NAMALWA (cell line): ENCODE measurements at regions not wholly inside any gene's neighbourhood (a gene's known extent, or its start where the extent isn't known, plus 50 kb on each side); places are given as distances from the start of the nearest gene placed in this dataset.

Experiments used
- DNase-seq: peaks from one replicate; pipeline ENCODE4 v3.0.0-alpha.2; 2015; ENCODE audit warnings: low spot score

DNA sequence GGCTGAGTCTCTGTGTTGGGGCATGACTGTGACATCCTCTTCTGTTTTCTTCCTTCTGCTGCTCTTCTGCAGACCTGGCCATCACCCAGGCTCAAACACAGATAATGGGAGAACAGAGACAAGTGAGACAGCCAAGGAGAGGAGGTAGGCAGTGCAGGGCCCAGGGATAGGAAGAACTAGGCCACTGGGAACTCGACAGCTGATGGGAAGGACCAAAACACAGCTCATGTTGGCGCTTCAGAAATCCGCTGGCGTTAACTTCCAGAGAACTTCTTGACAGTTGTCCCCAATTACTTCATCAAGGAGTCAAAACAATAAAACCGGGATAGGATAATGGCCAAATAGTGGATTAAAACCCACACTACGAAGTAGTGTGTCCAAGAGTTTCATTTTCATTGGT lies 97.0 kb upstream of the PALS2 start:
- DNase-seq = no peak

DNA sequence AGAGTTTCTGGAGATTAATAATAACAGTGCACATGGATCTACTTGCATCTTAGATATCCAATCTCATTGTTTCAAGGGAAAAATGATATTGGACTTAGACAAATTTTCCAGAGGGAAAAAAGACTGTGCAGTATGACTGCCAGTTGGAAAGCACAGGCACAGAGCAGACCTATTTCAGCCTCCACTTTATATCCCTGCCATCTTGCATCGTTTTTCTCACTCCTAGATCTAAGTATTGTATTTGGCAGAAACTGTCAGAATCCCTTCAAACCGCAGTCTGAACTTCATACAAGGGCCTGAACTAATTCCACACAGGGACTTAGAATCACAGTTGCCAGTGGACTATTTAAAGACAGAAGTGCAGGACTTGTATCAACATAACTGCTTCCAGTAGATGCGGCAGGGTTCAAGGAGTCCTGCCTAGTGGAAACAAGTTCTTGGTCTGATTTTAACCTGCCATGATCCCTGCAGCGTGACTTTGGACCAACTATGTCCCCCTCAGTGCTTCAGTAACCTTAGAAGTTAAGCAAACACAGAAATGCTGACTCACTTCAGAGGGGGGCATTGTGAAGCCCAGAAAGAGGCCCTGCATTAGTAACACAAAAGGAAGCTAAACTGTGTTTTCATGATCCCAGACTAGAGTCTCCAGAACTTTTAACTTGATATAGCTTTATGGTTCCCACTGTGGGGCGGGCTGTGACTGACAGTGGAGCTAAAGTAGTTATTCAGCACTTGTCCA lies 95.7 kb upstream of the PALS2 start:
- no peak for DNase-seq

DNA sequence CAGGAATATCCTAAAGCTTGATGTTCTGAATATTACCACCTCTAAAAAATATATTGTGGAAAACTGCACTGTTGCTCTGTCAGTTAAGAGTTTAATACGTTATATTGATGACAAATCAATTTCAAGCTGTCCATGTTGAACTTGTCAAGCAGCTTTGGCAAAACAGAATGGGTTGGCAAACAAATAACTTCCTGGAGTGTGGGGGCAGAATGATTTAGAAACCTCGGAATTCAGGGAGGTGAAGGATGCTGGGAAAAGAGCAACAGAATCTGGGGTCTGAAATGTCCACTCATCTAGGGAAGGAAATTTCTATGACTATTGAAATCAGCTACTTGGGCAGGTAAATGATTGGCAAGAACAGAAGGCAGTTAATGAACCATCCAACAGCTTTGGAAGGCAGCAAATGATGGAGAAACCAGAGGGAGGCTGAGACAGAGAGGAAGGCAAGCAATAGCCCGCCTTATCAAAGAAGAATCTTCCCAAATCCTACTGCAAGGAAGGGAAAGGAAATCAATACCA lies 95.1 kb upstream of the PALS2 start:
- DNase-seq = no peak

DNA sequence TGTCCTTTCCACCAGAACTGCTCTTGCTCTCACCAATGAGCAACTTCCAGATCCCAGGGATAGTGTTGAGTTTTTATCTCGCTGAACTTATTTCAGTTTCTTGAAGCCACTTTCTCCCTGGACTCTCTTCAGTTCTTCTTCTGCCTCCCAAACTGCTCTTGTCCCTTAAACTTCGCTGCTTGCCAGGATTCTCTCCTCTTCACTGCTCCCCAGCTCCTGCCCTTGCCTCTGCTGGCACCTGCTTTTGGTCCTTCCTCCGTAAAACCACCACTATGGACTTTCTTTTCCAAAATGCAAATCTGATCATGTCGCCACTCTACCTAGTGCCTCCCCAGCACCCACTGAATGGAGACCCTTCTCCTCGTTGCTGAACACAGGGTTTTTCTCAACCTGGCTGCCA lies 92.8 kb upstream of the PALS2 start:
- no peak for DNase-seq

DNA sequence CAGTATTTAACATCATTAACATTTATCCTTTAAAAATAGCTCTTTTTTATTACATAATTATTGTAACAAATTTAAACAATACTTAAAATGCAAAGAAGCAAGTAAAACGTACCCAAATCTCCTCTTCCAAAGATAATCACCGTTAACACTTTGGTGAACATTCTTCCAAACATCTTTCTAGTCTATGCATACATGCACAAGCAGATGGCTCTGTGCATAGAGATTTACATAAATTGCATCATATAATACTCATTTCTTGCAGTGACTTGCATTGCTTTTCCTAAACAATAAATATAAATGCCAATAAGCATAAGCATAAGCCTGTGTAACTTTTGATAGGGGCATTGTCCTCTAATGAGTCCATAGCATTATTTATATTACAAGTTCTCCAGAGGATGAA lies 89.4 kb upstream of the PALS2 start:
- no peak for DNase-seq

DNA sequence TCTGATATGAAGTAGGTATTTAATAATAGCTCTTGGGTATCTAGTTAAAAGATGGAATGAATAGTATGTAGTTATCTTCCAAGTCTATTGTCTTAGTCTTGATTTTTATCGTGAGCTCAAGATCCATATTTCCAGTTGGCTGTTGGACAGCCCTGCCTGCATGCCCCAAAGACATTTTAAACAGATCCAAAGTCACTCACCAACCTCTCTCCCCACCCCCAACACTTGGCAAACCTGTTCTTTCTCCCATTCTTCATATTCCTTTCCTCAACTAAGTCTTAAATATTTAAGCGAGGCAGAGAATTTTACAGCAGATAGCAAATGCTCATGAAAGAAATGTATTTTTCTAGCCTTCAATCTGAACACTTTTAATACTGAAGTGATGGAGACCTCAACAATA lies 80.7 kb upstream of the PALS2 start:
- no peak for DNase-seq

DNA sequence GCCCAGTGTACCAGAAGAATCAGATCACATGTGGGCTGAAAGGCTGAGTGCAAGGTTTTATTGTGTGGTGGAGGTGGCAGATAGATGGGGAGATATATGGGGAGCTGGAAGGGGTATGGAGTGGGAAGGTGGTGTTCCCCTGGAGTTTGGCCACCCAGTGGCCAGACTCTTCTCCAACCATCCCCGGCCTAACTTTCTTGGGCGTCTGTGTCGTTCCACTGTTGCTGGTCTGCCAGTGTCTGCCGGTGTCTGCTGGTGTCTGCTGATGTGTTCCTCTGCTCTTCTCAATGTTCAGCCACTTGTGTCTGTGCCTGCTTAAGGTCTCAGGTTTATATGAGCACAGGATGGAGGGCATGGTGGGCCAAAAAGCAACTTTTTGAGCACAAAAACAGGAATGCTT lies 78.4 kb upstream of the PALS2 start:
- DNase-seq = no peak

DNA sequence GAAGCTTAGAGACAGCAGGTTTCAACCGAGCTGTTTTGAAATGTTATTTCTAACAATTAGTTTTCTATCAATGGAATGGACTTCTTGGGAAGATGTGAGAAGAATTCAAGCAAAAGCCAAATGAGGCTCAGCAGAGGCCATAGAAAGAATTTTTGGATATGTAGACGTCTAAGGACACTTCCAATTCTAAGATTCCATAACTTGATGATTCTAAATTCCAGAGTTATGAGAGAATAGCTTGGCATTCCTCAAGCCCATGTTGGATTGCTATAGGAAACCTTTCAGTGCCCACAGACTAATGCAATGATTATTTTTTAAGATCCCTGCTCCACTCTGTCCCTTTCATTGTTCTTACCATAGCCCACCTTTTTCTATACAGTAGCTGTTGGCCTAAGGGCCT lies 77.2 kb upstream of the PALS2 start:
- DNase-seq = no peak

DNA sequence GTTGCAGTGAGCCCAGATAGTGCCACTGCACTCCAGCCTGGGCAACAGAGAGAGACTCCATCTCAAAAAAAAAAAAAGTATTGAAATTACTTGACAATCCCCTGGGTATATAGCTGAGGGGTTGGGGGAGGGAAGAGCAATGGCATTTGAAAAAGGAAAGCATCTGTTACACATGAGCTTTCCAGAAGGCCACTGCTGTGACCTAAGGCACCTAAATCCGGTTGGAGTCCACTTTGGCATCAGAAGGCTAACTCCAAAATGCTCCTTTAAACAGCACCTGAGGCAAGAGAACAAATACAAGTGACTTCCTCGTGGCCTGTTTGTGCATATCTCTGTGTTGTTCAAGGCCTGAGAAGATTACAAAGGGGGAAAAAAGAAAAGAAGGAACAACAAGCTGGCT lies 74.8 kb upstream of the PALS2 start:
- no peak for DNase-seq

DNA sequence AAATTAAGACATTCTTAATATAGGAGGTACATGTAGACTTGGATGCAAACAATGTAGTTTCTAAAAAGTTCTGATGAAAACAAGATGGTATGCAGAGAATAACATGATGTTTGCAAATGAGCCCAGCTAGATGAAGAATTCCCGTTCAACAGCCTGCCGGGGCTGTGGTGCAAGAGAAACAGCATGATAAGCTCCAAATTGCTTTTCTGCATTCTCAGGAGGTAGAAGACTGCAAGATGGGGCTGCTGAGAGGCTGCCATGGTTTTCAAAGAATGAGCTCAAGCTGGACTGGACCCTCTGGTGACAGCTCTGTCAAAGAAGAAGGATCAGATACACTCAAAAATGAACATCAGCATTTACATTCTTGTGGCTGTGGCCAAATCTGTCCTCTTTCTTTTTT lies 73.4 kb upstream of the PALS2 start:
- DNase-seq = no peak

DNA sequence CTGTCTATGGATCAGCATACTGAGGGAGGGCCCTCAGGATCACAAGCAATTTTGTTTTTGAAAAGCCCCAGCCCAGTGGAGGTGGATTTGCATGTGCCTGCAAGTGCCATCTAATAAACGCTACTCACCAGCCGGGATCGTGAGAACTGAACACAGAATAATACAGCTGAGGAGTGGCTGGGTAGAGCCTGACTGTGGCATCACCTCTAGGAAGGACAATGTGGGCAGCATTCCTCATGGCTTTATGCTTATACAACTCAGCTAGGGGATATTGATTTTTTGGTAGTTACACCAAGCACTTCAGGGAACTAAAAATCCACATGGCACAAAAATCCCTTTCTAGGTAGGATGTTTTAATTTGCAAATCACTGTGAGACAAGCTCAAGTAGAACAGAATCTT lies 72.7 kb upstream of the PALS2 start:
- DNase-seq = no peak

DNA sequence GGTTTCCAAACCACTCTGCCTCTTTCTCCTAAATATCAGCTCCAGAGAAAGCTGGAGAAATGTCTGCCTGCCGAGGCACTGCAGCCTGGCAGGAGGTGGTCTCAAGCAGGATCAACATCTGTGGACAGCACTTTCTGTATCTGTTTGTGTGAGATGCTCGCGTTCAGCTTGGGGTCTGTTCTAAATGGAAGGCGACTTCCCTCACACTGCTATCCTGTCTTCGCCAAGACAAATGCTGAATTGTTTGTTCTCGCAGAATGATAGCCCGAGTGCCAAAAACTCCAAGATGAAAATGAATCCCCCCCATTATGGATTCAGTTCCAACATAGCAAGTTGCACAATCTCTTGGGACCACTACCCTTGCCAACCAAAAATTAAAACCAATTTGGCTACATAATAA lies 72.2 kb upstream of the PALS2 start:
- no peak for DNase-seq

DNA sequence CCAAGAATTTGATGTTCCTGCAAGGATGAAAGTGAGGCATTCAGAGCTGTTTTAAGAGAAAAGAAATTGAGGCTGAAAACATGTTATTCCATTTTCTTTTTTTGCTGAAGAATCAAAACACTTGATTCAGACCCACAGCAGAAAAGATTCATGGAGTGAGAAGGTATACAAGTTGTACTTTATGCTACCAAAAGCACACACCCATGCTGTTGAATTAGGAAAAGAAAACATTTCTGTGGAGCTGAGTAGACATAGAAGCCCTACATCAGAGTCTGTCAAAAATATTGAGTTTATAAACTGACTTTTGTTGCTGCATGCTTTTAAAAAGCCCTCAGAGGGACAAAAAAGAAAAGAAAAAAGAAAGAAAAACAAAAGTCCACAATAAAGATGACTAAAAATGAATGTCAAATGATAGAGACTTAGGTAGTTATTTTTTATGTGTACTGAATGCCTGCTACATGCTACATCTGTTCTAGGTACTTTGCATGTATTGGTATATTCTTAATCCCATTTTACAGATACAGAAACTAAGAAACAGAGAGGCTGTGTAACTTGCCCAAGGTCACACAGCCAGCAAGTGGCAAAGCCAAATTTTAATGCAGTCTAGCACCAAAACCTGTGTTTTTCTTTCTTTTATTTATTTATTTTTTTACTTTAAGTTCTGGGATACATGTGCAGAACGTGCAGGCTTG lies 71.7 kb upstream of the PALS2 start:
- no peak for DNase-seq

DNA sequence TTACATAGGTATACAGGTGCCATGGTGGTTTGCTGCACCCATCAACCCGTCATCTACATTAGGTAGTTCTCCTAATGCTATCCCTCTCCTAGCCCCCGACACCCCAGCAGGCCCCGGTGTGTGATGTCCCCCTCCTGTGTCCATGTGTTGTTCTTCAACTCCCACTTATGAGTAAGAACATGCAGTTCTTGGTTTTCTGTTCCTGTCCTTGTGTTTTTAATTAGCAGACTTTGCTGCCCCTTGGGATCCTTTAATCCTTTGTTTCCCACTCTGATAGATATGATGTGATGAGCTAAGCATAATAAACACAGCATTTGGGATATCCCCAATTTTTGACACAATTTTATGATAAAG lies 71.1 kb upstream of the PALS2 start:
- no peak for DNase-seq

DNA sequence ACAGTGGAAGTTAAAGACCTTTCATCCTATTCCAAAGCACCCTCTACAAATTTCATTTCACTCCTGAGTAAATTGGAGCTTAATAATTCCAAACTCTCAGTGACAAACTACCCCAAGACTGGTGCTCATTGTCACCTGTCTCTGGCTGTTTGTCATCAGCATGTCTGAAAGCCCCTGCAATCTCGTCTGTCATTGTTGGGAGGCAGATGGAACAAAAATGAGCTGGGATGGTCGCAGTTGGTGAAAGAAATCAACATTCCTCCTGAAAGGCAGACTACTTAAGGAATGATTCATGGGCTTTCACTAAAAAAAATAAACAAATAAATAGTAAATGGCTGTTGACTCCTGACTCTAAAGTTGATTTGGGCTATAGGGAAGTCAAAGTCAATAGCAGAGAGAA lies 69.7 kb upstream of the PALS2 start:
- DNase-seq = no peak

DNA sequence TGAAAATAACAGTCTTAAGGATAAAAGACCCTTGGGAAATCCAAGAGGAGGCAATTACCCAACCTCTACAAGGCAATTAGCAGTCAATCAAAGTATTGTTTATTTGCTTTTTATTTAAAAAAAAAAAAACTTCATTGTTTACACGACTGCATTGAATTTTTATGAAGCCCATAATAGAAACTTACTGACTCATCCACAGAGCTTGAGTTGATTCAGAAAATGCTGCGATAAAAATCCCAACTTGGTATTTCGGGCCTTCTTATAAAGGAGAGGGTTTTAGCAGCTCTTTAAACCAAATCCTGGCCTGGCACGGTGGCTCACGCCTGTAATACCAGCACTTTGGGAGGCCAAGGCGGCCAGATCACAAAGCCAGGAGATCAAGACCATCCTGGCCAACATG lies 69.2 kb upstream of the PALS2 start:
- no peak for DNase-seq

DNA sequence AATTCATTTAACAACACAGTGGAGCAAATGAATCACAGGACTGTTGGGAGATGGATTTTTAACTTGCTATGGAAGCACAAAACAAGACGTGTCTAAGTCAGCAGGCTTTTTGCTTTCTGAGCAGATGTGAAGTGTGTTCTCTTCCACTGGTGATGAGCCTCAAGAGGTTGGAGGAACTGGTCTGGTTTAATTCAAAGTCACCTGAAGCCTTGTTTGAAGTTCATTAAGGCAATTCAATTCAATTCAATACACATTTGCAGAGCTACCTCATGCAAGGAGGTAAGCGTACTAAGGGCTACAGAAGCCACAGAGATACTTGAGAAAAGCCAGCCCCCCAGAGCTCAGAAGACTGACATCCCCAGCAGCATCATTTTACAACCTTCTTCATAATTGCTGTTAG lies 68.4 kb upstream of the PALS2 start:
- DNase-seq = no peak

DNA sequence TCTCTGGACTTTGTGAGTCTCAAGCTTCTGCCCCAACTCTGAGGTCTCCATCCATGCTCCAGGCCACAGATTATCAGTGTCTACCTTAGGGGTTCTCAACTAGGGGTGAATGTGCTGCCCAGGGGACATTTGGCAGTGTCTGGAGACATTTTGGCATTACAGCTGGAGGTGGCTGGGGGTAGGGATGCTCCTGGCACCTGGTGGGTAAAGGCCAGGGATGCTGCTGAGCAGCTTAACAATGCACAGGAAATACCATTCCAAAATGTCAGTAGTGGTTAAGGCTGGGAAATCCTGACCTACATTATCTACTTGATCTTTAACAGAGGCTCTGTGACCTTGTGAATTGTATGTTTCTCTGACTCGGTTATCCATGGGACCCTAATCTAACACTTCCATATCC lies 67.3 kb upstream of the PALS2 start:
- no peak for DNase-seq

DNA sequence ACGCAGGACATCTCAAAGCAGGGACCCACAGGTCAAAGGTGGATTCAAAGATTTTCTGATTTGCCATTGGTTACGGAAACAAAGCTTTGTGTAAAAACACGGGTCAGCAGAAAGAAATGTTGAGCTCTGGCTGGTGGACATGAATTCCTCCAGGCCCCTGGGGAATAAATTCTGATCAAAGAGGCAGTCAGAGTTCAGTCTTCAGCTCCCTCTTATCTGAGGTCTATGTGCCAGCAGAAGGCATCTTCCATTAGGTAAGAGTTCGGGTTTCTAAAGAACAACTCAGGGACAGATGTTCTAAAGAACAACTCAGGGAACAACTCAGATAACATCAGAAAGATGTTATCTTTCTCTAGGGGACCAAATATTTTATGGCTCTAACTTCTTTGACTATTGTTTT lies 64.9 kb upstream of the PALS2 start:
- DNase-seq = no peak

DNA sequence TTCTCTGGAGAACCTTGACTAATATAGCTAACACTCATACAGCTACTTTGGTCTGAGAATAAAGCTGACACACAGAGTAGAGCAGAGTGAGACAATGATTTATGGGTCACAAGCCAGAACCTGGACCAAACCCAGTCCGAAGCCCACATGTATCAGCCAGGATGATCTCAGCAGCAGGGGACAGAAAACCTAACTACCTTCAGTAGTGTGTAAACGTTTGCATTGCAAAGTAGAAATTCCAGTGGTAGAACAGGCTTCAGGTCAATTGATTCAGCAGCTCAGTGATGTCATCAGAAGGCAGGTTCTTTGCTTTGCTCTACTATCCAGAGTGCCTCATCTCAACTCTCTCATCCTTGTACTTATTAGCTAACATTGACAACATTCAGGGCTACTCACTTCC lies 62.5 kb upstream of the PALS2 start:
- no peak for DNase-seq

DNA sequence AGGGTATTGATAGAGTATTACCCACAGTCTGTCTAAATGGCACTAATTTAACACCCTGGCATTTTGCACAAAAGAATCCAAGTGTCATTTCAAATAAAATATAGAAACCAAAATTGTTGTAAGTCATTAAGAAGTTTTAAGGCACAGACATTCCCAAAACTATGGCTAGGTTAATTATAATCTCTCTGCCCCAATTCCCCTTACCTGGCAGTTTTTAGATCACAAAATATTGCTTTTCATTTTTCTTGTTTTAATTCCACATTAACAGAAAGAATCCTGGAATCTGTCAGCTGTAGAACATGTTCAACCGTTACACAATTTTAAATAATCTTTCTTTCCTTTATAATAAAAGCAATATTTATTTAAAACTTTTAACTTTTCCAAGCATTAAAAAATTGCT lies 56.1 kb upstream of the PALS2 start:
- no peak for DNase-seq

DNA sequence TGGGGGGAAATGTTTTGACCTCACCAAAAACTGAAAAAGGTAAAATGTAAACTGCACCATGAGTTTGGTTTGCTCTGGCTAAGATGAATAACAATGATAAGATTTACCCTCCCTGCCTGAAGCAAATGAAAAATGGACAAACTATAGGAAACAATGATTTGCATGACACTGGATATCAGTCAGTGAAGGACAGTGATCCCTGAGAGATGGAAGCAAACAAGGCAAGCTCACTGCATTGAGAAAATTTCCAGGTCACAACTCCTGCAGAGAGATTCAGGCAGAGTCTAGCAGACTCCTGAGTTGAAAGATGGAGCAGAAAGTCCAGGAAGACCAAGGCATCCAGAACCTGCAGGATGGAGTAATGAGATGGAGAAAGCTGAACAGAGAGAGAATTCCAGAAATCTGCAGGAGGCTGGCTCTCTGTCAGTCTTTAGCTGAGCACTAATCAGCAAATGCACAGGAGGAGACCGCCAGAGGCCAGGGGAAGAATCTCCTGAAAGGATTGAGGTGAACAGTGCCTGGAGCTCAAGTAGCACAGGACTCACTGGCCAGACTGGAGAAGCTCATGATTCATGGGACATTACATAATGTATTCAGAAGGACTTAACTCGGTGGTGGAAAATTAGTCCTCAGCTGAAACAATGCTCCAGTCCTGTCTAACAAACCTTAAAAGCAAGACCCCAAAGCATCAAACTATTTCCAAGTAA lies 51.2 kb upstream of the PALS2 start:
- no peak for DNase-seq
